ENCODE measurements at regions not wholly inside any gene's neighbourhood (a gene's known extent, or its start where the extent isn't known, plus 50 kb on each side); places are given as distances from the start of the nearest gene placed in this dataset.

DNA sequence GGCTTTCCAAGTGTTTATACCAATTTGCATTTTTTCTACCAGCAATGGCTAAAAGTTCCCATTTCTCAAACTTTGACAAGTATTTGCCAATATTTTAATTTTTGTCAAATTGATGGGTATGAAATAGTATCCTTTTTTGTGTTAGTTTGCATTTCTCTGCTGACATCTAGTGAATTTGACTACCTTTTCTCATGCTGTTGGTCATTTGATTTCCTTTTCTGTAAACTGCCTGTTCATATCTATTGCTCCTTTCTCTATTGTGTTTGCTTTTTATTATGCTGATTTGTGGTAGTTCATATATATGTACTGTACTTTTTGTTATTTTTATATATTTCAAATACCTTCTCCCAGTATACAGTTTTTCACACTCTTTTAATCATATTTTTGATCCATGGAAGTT lies 149.4 kb downstream of the PMAIP1 start:
- H3K27ac ChIP-seq, result no peak overlapping the region
- no peak for TF ChIP-seq ZFX (IDR thresholded peaks at IDR 0.05)
- TF ChIP-seq, protein P1, sequence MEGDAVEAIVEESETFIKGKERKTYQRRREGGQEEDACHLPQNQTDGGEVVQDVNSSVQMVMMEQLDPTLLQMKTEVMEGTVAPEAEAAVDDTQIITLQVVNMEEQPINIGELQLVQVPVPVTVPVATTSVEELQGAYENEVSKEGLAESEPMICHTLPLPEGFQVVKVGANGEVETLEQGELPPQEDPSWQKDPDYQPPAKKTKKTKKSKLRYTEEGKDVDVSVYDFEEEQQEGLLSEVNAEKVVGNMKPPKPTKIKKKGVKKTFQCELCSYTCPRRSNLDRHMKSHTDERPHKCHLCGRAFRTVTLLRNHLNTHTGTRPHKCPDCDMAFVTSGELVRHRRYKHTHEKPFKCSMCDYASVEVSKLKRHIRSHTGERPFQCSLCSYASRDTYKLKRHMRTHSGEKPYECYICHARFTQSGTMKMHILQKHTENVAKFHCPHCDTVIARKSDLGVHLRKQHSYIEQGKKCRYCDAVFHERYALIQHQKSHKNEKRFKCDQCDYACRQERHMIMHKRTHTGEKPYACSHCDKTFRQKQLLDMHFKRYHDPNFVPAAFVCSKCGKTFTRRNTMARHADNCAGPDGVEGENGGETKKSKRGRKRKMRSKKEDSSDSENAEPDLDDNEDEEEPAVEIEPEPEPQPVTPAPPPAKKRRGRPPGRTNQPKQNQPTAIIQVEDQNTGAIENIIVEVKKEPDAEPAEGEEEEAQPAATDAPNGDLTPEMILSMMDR (conservative IDR thresholded peaks at IDR 0.05), result no peak

DNA sequence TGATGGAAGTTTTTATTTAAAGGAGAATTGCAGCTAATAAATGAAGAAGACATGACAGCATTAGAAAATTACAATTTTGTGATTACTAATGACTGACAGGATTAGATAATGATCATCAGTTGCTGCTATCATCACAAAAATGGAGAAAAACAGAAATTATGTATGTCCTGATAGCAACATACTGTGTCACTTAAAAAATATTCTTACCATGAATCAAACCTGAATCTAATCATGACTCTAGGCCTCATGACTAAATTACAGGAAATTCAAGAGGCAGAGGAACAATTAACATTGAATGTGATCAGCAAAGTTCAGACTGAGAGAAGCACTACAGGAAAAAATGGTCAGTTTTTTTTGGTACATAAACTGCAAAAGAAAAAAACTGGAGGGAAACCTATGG lies 147.8 kb downstream of the PMAIP1 start:
- no peak overlapping the region for H3K27ac ChIP-seq
- no peak for TF ChIP-seq ZFX (IDR thresholded peaks at IDR 0.05)
- TF ChIP-seq, protein P1 (conservative IDR thresholded peaks at IDR 0.05), result no peak

DNA sequence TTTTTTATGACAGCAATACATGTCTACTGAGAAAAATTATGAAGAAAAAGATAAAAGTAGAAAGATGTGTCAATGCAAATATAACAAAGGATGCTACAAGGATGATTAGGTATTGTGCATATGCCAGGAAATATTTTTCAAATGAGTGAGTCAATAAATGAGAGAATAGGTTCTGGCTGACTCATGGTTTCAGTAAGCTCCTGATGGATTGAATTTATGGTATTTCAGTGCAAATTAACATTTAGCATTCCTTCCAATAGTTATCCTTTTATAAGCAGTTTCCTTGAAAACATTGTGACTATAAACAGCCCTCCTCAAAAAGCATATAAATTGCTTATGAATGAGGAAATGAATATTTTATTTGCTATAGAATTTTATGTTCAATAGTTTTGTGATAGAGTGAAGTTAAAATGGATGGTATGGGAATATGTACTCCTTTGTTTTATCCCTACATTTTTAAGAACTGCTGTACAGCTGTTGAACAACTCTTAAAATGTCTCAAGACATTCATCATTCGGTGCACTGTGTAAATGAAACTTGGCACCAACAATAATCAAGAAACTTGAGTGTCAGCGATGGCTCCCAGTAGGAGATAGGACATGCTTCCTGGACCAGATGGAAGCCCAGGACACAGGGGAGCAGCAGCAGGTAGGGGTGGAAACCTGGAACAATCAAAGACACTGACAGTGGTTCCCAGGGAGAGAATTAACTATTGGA lies 144.7 kb downstream of the PMAIP1 start:
- no peak for TF ChIP-seq ZFX (IDR thresholded peaks at IDR 0.05)
- TF ChIP-seq, protein P1 (conservative IDR thresholded peaks at IDR 0.05), result no peak
- H3K27ac ChIP-seq, result no peak overlapping the region

DNA sequence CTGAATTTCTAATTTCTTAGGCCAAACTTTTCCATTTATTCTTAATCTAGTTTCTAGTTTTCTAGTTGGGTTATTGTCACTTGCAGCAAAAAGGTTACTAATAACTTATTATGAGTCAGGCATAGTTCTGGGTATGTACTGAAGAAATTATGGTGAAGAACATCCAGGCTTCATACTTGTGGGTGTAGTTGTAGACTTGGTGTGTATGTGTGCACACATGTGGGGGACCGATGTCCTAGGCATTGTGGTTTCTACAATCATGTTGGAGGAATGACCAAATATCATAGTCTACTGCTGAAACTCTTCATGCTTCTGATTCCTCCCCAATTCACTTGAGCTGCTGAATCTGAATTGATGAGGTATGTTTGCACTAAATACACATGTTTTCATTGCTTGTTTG lies 141.2 kb downstream of the PMAIP1 start:
- TF ChIP-seq ZFX (IDR thresholded peaks at IDR 0.05), result no peak
- H3K27ac ChIP-seq, result no peak overlapping the region

DNA sequence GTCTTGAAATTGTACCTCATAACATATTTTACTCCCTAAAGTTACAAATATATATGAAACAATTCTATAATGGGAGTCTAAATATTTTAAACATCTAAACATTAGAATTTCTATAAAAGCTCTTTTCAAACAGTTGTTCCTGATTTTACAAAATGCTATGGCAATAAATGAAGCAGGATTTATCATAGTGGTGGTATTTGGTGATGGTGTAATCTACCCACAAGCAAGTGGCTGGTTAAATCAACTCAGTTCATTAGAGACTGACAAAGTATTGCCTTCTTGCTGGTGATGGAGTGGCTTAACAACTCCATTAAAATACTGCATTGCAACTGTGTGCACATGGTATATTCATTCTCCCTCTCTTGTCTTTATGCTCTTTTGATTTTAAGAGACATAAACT lies 138.9 kb downstream of the PMAIP1 start:
- TF ChIP-seq, protein P1 (conservative IDR thresholded peaks at IDR 0.05), result no peak
- no peak for TF ChIP-seq ZFX (IDR thresholded peaks at IDR 0.05)
- no peak overlapping the region for H3K27ac ChIP-seq

DNA sequence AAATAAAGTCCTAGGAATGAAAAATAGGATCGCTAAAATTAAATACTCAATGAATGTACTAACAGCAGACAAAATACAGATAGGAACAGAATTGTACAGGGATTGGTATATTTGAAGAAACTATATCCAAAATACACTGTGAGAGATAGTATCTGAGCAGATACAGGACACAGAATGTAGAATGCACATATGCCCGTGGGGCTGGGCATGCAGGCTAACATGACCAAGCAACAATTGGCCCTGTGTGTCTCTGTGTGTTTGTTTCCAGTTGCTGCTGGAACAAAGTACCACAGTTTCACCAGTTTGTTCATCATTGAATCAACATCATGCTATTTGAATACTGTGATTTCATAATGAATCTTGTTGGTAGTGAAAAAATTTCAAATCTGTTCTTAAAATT lies 127.6 kb downstream of the PMAIP1 start:
- H3K27ac ChIP-seq, result no peak overlapping the region
- TF ChIP-seq ZFX (IDR thresholded peaks at IDR 0.05), result no peak
- TF ChIP-seq, protein P1 (conservative IDR thresholded peaks at IDR 0.05), result no peak

DNA sequence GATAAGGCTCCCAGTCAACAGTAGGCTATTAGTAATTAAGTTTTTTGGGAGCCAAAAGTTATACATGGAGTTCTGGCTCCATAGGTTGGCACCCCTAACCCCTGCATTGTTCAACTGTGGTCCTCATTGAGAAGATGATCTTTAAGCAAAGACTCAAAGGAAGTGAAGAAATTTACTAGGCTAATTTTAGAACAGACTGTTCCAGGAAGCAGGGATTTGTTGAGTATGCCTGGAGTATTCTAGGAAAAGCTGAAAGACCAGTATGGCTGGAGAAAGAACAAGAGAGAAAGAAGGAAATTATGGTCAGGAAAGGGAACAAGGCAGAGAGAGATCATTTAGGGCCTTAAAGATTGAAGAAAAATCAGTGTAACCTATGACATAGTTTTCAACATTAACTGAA lies 125.1 kb downstream of the PMAIP1 start:
- TF ChIP-seq, protein P1 (conservative IDR thresholded peaks at IDR 0.05), result no peak
- no peak for TF ChIP-seq ZFX (IDR thresholded peaks at IDR 0.05)
- H3K27ac ChIP-seq, result no peak overlapping the region

DNA sequence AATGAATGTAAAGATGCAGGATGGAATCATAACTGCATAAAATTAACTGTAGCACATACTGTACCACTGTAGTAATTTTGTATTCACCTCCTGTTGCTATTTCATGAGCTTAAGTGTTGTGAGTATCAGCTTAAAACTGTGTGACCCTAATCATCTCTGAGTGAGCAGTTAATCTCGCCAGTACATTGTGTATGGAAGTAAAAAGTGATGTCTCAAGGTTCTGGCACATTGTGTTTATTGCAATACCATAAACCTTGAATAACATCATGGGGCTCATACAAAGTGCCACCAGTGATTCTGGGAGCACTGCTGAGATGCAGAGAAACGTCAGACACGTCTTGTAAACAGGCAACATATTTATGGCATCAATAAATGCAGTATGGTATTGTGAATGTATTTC lies 124.5 kb downstream of the PMAIP1 start:
- H3K27ac ChIP-seq, result no peak overlapping the region
- TF ChIP-seq, protein P1 (conservative IDR thresholded peaks at IDR 0.05), result no peak
- TF ChIP-seq ZFX (IDR thresholded peaks at IDR 0.05), result no peak

Measured in C4-2B (cell line).